GM12878 (cell line): ENCODE measurements at regions not wholly inside any gene's neighbourhood (a gene's known extent, or its start where the extent isn't known, plus 50 kb on each side); places are given as distances from the start of the nearest gene placed in this dataset.

Experiments used
- ATAC-seq: fragments of 200-7000 bp; cut with Tn5 transposase; 3 replicates; pipeline ENCODE4 v1.9.1; 2020; ENCODE audit warnings: mild to moderate bottlenecking, moderate library complexity
- BruUV-seq: library from RNA; stranded (reverse); fragments of 400-500 nt; replicated peaks from 2 replicates; lab custom pipeline; 2021; lab: Mats Ljungman, UMichigan
- CTCF ChIA-PET: fragments of 300-600 bp; sonication (Branson Sonifier 250); formaldehyde crosslinking; extraction: SDS; loops from one replicate; lab custom pipeline; 2021; ENCODE audit warnings: inconsistent platforms; lab: Yijun Ruan, JAX
- POLR2A ChIA-PET: fragments of 350-600 bp; formaldehyde crosslinking; extraction: SDS; loops from one replicate; lab custom pipeline; 2021; ENCODE audit warnings: inconsistent platforms; lab: Charles Lee
- RAD21 ChIA-PET: fragments of 300-600 bp; sonication (Branson Sonifier 250); formaldehyde crosslinking; loops from one replicate; lab custom pipeline; 2023; ENCODE audit warnings: antibody characterized with exemption; ENCODE audit not compliant: unreplicated experiment; lab: Charles Lee
- SMC1A ChIA-PET: fragments of 300-600 bp; sonication (Branson Sonifier 250); formaldehyde crosslinking; loops from one replicate; lab custom pipeline; 2023; ENCODE audit not compliant: unreplicated experiment, uncharacterized antibody; lab: Charles Lee
- DNase-seq: peaks from one replicate; pipeline ENCODE4 v3.0.0-alpha.2; 2011; ENCODE audit warnings: low read depth, low spot score
- FAIRE-seq: peaks from 3 replicates; lab custom pipeline; 2011; peaks lifted over from hg19 to GRCh38; lab: Jason Lieb, UNC
- H2AFZ ChIP-seq: 2 replicates; pipeline ENCODE4 v1.6.0; 2011; ENCODE audit warnings: low read depth, low read length, control low read depth; ENCODE audit not compliant: control insufficient read depth
- H3K27ac ChIP-seq: 2 replicates; pipeline ENCODE4 v1.5.1; 2011; ENCODE audit warnings: control low read depth; ENCODE audit not compliant: control insufficient read depth, insufficient read depth
- H3K27me3 ChIP-seq, 2 experiments: replicated peaks in 1 of 2; 2 replicates each; pipeline versions ENCODE4 v1.6.0 to v1.6.1; 2011; ENCODE audit warnings: low read length in 1 of 2; ENCODE audit not compliant: control insufficient read depth in 2 of 2, insufficient read depth in 2 of 2
- H3K36me3 ChIP-seq, 2 experiments: 2 replicates each; pipeline ENCODE4 v1.5.1; 2011; ENCODE audit warnings: low read length in 1 of 2; ENCODE audit not compliant: control insufficient read depth in 2 of 2, insufficient read depth in 2 of 2
- H3K4me1 ChIP-seq: 2 replicates; pipeline ENCODE4 v1.6.1; 2011; ENCODE audit warnings: mild to moderate bottlenecking, low read length, moderate library complexity, mixed read lengths; ENCODE audit not compliant: control insufficient read depth, insufficient read depth
- H3K4me2 ChIP-seq: 2 replicates; pipeline ENCODE4 v1.6.0; 2011; ENCODE audit warnings: control low read depth; ENCODE audit not compliant: control insufficient read depth, insufficient read depth
- H3K4me3 ChIP-seq: fragments of 200-600 bp; sonication (generic); 2 replicates; pipeline ENCODE4 v1.5.1; 2016
- H3K79me2 ChIP-seq: 2 replicates; pipeline ENCODE4 v1.6.0; 2011; ENCODE audit warnings: low read length; ENCODE audit not compliant: control insufficient read depth, insufficient read depth
- H3K9ac ChIP-seq: 2 replicates; pipeline ENCODE4 v1.8.0; 2011; ENCODE audit warnings: low read length, control low read depth, mixed read lengths; ENCODE audit not compliant: control insufficient read depth, insufficient read depth
- H3K9me3 ChIP-seq: replicated peaks from 3 replicates; pipeline ENCODE4 v1.5.1; 2011; ENCODE audit warnings: mild to moderate bottlenecking, low read length; ENCODE audit not compliant: control insufficient read depth, insufficient read depth
- H4K20me1 ChIP-seq: 2 replicates; pipeline ENCODE4 v1.6.0; 2011; ENCODE audit not compliant: control insufficient read depth, insufficient read depth
- ATF7 ChIP-seq: fragments of 450-650 bp; IDR thresholded peaks from 2 replicates; pipeline ENCODE4 v1.6.1; 2016; ENCODE audit warnings: low read depth, mild to moderate bottlenecking
- IRF3 ChIP-seq: fragments of 450-650 bp; IDR thresholded peaks from 2 replicates; pipeline ENCODE4 v1.6.1; 2014; ENCODE audit warnings: mild to moderate bottlenecking
- LARP7 ChIP-seq: fragments of 450-650 bp; IDR thresholded peaks from 2 replicates; pipeline ENCODE4 v1.6.1; 2017; ENCODE audit warnings: mild to moderate bottlenecking
- MTA2 ChIP-seq: fragments of 450-650 bp; IDR thresholded peaks from 2 replicates; pipeline ENCODE4 v1.6.1; 2016; ENCODE audit warnings: low read depth, mild to moderate bottlenecking, moderate library complexity
- NR2C1 ChIP-seq: fragments of 450-650 bp; IDR thresholded peaks from 2 replicates; pipeline ENCODE4 v1.6.1; 2017; ENCODE audit warnings: antibody characterized with exemption, mild to moderate bottlenecking, moderate library complexity
- PML ChIP-seq: IDR thresholded peaks from 2 replicates; pipeline ENCODE4 v1.6.1; 2012; ENCODE audit warnings: low read length, inconsistent platforms
- SPI1 ChIP-seq: IDR thresholded peaks from 2 replicates; pipeline ENCODE4 v1.6.1; 2011; ENCODE audit warnings: low read depth, mild to moderate bottlenecking, low read length, moderate library complexity, borderline replicate concordance; ENCODE audit not compliant: insufficient read depth
- ZNF687 ChIP-seq: fragments of 450-650 bp; IDR thresholded peaks from 2 replicates; pipeline ENCODE4 v1.6.1; 2017; ENCODE audit warnings: mild to moderate bottlenecking, moderate library complexity
- WGBS: methylation state at CpG from one replicate; pipeline ENCODE4 v1.1.6; 2016; ENCODE audit warnings: low lambda C conversion rate; ENCODE audit not compliant: insufficient replicate concordance, insufficient coverage; ENCODE audit errors: missing lambda C conversion rate; 5-methylcytosine and 5-hydroxymethylcytosine counted together
- in situ Hi-C: fragments of 300-500 bp; cut with MboI; formaldehyde crosslinking; loops from 9 replicates; pipeline ENCODE4 v1.14.3; 2018; ENCODE audit warnings: mixed read lengths
- intact Hi-C: fragments of 100-400 bp; cut with micrococcal nuclease; formaldehyde crosslinking; loops from one replicate; pipeline ENCODE4 v1.14.2; 2022; ENCODE audit not compliant: unreplicated experiment

GRCh38 chr1:4531842-4532241 is 122.6 kb upstream of the AJAP1 start:
- no peak overlapping the region for H3K4me3 ChIP-seq
- WGBS, result 11% methylated on average over 5 of the region's 5 CpGs
- POLR2A ChIA-PET, result no interaction called here
- ATAC-seq, result no peak
- no peak overlapping the region for H2AFZ ChIP-seq
- no peak for TF ChIP-seq SPI1
- no peak for TF ChIP-seq LARP7
- no peak for TF ChIP-seq PML
- no peak for TF ChIP-seq ATF7
- TF ChIP-seq IRF3, result no peak
- no peak for TF ChIP-seq NR2C1
- TF ChIP-seq MTA2, result no peak
- no peak for TF ChIP-seq ZNF687
- TF ChIP-seq, all 136 proteins: peak for 0
- no TSS peak for BruUV-seq
- Histone ChIP-seq H3K27me3 (no peaks in the 10 kb centered on the region), H3K9me3 (no peaks in the 10 kb centered on the region), H4K20me1 (no peaks in the 10 kb centered on the region), H3K27ac (no peak overlapping the region), H3K9ac (no peak overlapping the region), H3K4me1 (no peaks in the 10 kb centered on the region), H3K36me3 (no peaks in the 10 kb centered on the region), H3K4me2 (no peak overlapping the region), H3K79me2 (no peaks in the 10 kb centered on the region)
- FAIRE-seq, result no peak
- SMC1A ChIA-PET, result no interaction called here
- RAD21 ChIA-PET, result no interaction called here
- CTCF ChIA-PET, result no interaction called here
- in situ Hi-C loops, result no loop called here
- intact Hi-C loops, result no loop called here
- DNase-seq, result no peak
